H1 (cell line): ENCODE measurements at regions not wholly inside any gene's neighbourhood (a gene's known extent, or its start where the extent isn't known, plus 50 kb on each side); places are given as distances from the start of the nearest gene placed in this dataset.

Experiments
- CTCF ChIA-PET: fragments of 300-600 bp; sonication (Branson Sonifier 250); formaldehyde crosslinking; loops from one replicate; lab custom pipeline; 2021; ENCODE audit not compliant: partially characterized antibody; lab: Charles Lee
- POLR2A ChIA-PET: fragments of 300-600 bp; sonication (Branson Sonifier 250); formaldehyde crosslinking; loops from one replicate; lab custom pipeline; 2021; ENCODE audit warnings: inconsistent platforms; ENCODE audit not compliant: partially characterized antibody; lab: Charles Lee
- DNase-seq, 2 experiments: peaks; one replicate each; pipeline versions ENCODE4 v3.0.0 to v3.0.0-alpha.2; 2010 to 2022; ENCODE audit warnings: low spot score in 2 of 2, low read depth in 1 of 2, mixed read lengths in 1 of 2
- FAIRE-seq: peaks from 2 replicates; lab custom pipeline; 2011; peaks lifted over from hg19 to GRCh38; lab: Jason Lieb, UNC
- H2AFZ ChIP-seq: 2 replicates; pipeline ENCODE4 v1.8.1; 2012; ENCODE audit warnings: low read length, inconsistent platforms
- H2AK5ac ChIP-seq: 2 replicates; pipeline ENCODE4 v1.6.1; 2013; ENCODE audit warnings: low read depth, low read length
- H2BK120ac ChIP-seq: replicated peaks from 2 replicates; pipeline ENCODE3; 2013; ENCODE audit warnings: low read depth, low read length, inconsistent platforms
- H2BK12ac ChIP-seq: 2 replicates; pipeline ENCODE4 v1.6.1; 2013; ENCODE audit warnings: low read depth, low read length
- H2BK15ac ChIP-seq: 2 replicates; pipeline ENCODE4 v1.6.1; 2013; ENCODE audit warnings: low read length
- H2BK20ac ChIP-seq: 2 replicates; pipeline ENCODE4 v1.6.1; 2013; ENCODE audit warnings: low read length
- H2BK5ac ChIP-seq: 2 replicates; pipeline ENCODE4 v1.6.1; 2013; ENCODE audit warnings: low read depth, low read length
- H3K14ac ChIP-seq: 2 replicates; pipeline ENCODE4 v1.6.1; 2013; ENCODE audit warnings: inconsistent platforms; ENCODE audit not compliant: insufficient read length
- H3K18ac ChIP-seq: 2 replicates; pipeline ENCODE4 v1.6.1; 2013; ENCODE audit warnings: low read length; ENCODE audit errors: extremely low read depth
- H3K23ac ChIP-seq: 2 replicates; pipeline ENCODE4 v1.6.1; 2013; ENCODE audit warnings: inconsistent platforms; ENCODE audit not compliant: insufficient read length
- H3K23me2 ChIP-seq: 2 replicates; pipeline ENCODE4 v1.6.1; 2013; ENCODE audit warnings: low read depth, low read length
- H3K27ac ChIP-seq: 2 replicates; pipeline ENCODE4 v1.6.1; 2011; ENCODE audit warnings: low read depth, low read length, inconsistent platforms
- H3K27me3 ChIP-seq, 4 experiments: replicated peaks in 1 of 4; 1 replicate in 1 of 4; 2 replicates in 3 of 4; pipeline versions ENCODE4 v1.6.1 to v1.8.1; 2011 to 2013; ENCODE audit warnings: low read length in 3 of 4, mild to moderate bottlenecking in 3 of 4, inconsistent platforms in 2 of 4, mixed read lengths in 2 of 4, moderate library complexity in 1 of 4; ENCODE audit not compliant: control insufficient read depth in 3 of 4, insufficient read depth in 3 of 4; ENCODE audit errors: extremely low read depth in 1 of 4
- H3K36me3 ChIP-seq, 4 experiments: 2 replicates each; pipeline versions ENCODE4 v1.6.1 to v1.8.1; 2011 to 2013; ENCODE audit warnings: mild to moderate bottlenecking in 4 of 4, low read length in 3 of 4, moderate library complexity in 2 of 4, control low read depth in 1 of 4, inconsistent platforms in 1 of 4; ENCODE audit not compliant: insufficient read depth in 4 of 4, control insufficient read depth in 2 of 4
- H3K4ac ChIP-seq: replicated peaks from 2 replicates; pipeline ENCODE3; 2013; ENCODE audit warnings: low read length, low read depth, mixed read lengths, inconsistent platforms; ENCODE audit not compliant: insufficient read length
- H3K4me1 ChIP-seq, 4 experiments: replicated peaks in 1 of 4; 1 replicate in 1 of 4; 2 replicates in 3 of 4; pipeline versions ENCODE4 v1.6.1 to v1.8.1; 2011 to 2013; ENCODE audit warnings: low read length in 3 of 4, inconsistent platforms in 2 of 4, mixed read lengths in 1 of 4; ENCODE audit not compliant: insufficient read depth in 4 of 4, control insufficient read depth in 3 of 4
- H3K4me2 ChIP-seq, 2 experiments: 2 replicates each; pipeline versions ENCODE4 v1.6.1 to v1.8.1; 2011 to 2013; ENCODE audit warnings: low read depth in 2 of 2, low read length in 2 of 2, control low read depth in 1 of 2, inconsistent platforms in 1 of 2, mild to moderate bottlenecking in 1 of 2; ENCODE audit not compliant: insufficient read depth in 1 of 2
- H3K4me3 ChIP-seq, 4 experiments: fragments of 200-600, 300-600 bp in 1 of 4; sonication (generic), shearing (Covaris generic), sonication (Bioruptor Twin) in 1 of 4; 2 replicates each; pipeline versions ENCODE4 v1.5.1 to v1.8.1; 2011 to 2016; ENCODE audit warnings: low read length in 4 of 4, low read depth in 3 of 4, control low read depth in 2 of 4, inconsistent platforms in 2 of 4, mild to moderate bottlenecking in 2 of 4, mixed read lengths in 1 of 4, moderate library complexity in 1 of 4; ENCODE audit not compliant: insufficient read depth in 2 of 4; ENCODE audit errors: extremely low read depth in 1 of 4
- H3K56ac ChIP-seq: replicated peaks from 2 replicates; pipeline ENCODE3; 2013; ENCODE audit warnings: low read depth, mild to moderate bottlenecking, mixed read lengths, low read length, inconsistent platforms; ENCODE audit not compliant: insufficient read length
- H3K79me1 ChIP-seq: 2 replicates; pipeline ENCODE4 v1.6.1; 2013; ENCODE audit warnings: low read depth, low read length, control low read depth
- H3K79me2 ChIP-seq, 2 experiments: 2 replicates each; pipeline versions ENCODE4 v1.6.1 to v1.8.1; 2012 to 2013; ENCODE audit warnings: low read length in 2 of 2, mild to moderate bottlenecking in 2 of 2, inconsistent platforms in 1 of 2; ENCODE audit not compliant: insufficient read depth in 2 of 2, control insufficient read depth in 1 of 2
- H3K9ac ChIP-seq, 4 experiments: replicated peaks in 1 of 4; 1 replicate in 1 of 4; 2 replicates in 3 of 4; pipeline versions ENCODE4 v1.6.1 to v1.8.1; 2011 to 2013; ENCODE audit warnings: low read depth in 3 of 4, low read length in 3 of 4, control low read depth in 2 of 4, mild to moderate bottlenecking in 2 of 4, moderate library complexity in 2 of 4, inconsistent platforms in 1 of 4; ENCODE audit errors: extremely low read depth in 1 of 4
- H3K9me3 ChIP-seq, 2 experiments: 2 replicates each; pipeline versions ENCODE4 v1.6.1 to v1.8.1; 2012 to 2013; ENCODE audit warnings: mild to moderate bottlenecking in 2 of 2, moderate library complexity in 2 of 2, control low read depth in 1 of 2, inconsistent platforms in 1 of 2, low read depth in 1 of 2, low read length in 1 of 2, mixed read lengths in 1 of 2; ENCODE audit not compliant: insufficient read depth in 2 of 2
- H4K20me1 ChIP-seq, 2 experiments: replicated peaks in 1 of 2; 2 replicates each; pipeline versions ENCODE3 to v1.8.1; 2011 to 2013; ENCODE audit warnings: inconsistent platforms in 2 of 2, low read length in 2 of 2, mild to moderate bottlenecking in 1 of 2; ENCODE audit not compliant: insufficient read depth in 2 of 2, control insufficient read depth in 1 of 2
- H4K5ac ChIP-seq: 2 replicates; pipeline ENCODE4 v1.6.1; 2013; ENCODE audit warnings: low read length, low read depth, mixed read lengths, inconsistent platforms; ENCODE audit not compliant: insufficient read length
- H4K8ac ChIP-seq: 2 replicates; pipeline ENCODE4 v1.8.0; 2013; ENCODE audit warnings: mild to moderate bottlenecking, moderate library complexity, low read length, inconsistent platforms; ENCODE audit not compliant: insufficient read depth; ENCODE audit errors: extremely low read depth
- H4K91ac ChIP-seq: replicated peaks from 2 replicates; pipeline ENCODE3; 2013; ENCODE audit warnings: low read length, mixed read lengths, inconsistent platforms; ENCODE audit not compliant: insufficient read length
- CBX8 ChIP-seq: fragments of 300-800, 300-1000 bp; sonication (generic); IDR thresholded peaks from 2 replicates; pipeline ENCODE4 v1.7.1; 2016; ENCODE audit warnings: low read depth, low read length, borderline replicate concordance
- MAFK ChIP-seq: IDR thresholded peaks from 2 replicates; pipeline ENCODE4 v1.6.1; 2012; ENCODE audit warnings: low read depth, mild to moderate bottlenecking, improper control_type of control experiment, low read length
- RAD21 ChIP-seq, 2 experiments: IDR thresholded peaks in 1 of 2; conservative IDR thresholded peaks in 1 of 2; 2 replicates each; pipeline ENCODE4 v1.6.1; 2011; ENCODE audit warnings: low read depth in 2 of 2, low read length in 2 of 2, improper control_type of control experiment in 1 of 2, inconsistent platforms in 1 of 2, mild to moderate bottlenecking in 1 of 2, moderate library complexity in 1 of 2
- RBBP5 ChIP-seq: IDR thresholded peaks from 2 replicates; pipeline ENCODE4 v1.7.1; 2012; ENCODE audit warnings: low read depth, mild to moderate bottlenecking, inconsistent platforms, low read length, moderate library complexity, borderline replicate concordance
- TBP ChIP-seq: IDR thresholded peaks from 2 replicates; pipeline ENCODE4 v1.6.1; 2011; ENCODE audit warnings: low read depth, low read length, improper control_type of control experiment
- WGBS, 2 experiments: shearing (Covaris generic) in 1 of 2; methylation state at CpG; one replicate each; pipeline versions ENCODE4 v1.1.6 to v1.1.7; 2013 to 2015; ENCODE audit warnings: low lambda C conversion rate in 2 of 2, mixed read lengths in 2 of 2, inconsistent platforms in 1 of 2, low coverage in 1 of 2, missing lambda C conversion rate in 1 of 2; ENCODE audit not compliant: insufficient replicate concordance in 2 of 2, insufficient coverage in 1 of 2, insufficient read length in 1 of 2; ENCODE audit errors: extremely low coverage in 1 of 2, missing lambda C conversion rate in 1 of 2; 5-methylcytosine and 5-hydroxymethylcytosine counted together
- TF ChIP-seq, protein P1 (sequence below), 3 experiments: IDR thresholded peaks; 1 replicate in 2 of 3; 2 replicates in 1 of 3; pipeline versions ENCODE4 v1.5.1 to v1.6.1; 2011; ENCODE audit warnings: low read length in 3 of 3, mild to moderate bottlenecking in 3 of 3, inconsistent platforms in 2 of 3, low read depth in 1 of 3, moderate library complexity in 1 of 3; ENCODE audit not compliant: insufficient read depth in 1 of 3; ENCODE audit errors: control extremely low read depth in 1 of 3

DNA sequence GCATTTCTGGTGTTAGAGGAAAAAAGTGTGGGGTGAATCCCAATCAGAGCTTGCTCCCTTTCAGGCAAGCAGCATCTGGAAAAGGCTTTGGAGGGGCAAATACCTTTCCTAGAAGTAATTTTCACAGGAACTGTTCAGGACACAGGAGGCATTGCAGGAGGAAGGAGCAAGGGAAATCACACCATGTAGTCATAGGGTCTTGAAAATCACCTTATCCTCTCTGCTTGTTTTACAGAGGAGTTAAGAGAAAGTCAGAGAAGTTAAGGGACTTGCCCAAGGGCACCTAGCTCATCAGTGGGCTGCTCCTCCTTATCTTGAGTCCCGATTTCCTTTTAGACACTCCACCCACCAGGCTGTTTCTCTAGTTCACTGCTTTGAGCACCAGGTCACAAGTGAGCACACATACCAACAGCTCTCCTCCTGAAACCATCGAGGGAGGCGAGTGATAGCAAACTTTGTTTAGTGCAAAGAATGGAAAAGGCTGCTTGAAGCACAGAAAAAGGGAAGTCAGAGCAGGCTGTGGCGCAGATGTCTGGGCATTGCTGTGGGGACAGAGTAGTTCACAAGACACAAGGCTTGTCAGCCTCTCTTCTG, 89.2 kb upstream of the CXCR4 start:
- POLR2A ChIA-PET, result no interaction called here
- no peak overlapping the region for H3K4me2 ChIP-seq
- H2AK5ac ChIP-seq, result no peak overlapping the region
- H3K23ac ChIP-seq, result no peak overlapping the region
- no peak for DNase-seq
- no peaks in the 10 kb centered on the region for H3K4me1 ChIP-seq
- no peaks in the 10 kb centered on the region for H4K20me1 ChIP-seq
- H2AFZ ChIP-seq, result no peak overlapping the region
- CTCF ChIA-PET, result interaction anchor here (1.0 to 1.2 kb wide), 2 partner anchors 153 to 177 kb away, joined by 3 read pairs; no protein-coding TSS in a partner anchor
- H2BK12ac ChIP-seq, result no peak overlapping the region
- no peak overlapping the region for H3K56ac ChIP-seq
- no peak overlapping the region for H3K4ac ChIP-seq
- no peak overlapping the region for H2BK5ac ChIP-seq
- H3K79me2 ChIP-seq, result no peaks in the 10 kb centered on the region
- H2BK20ac ChIP-seq, result no peak overlapping the region
- no peaks in the 10 kb centered on the region for H3K23me2 ChIP-seq
- H3K27ac ChIP-seq, result no peak overlapping the region
- H4K91ac ChIP-seq, result no peak overlapping the region
- no peaks in the 10 kb centered on the region for H3K27me3 ChIP-seq
- no peak overlapping the region for H4K5ac ChIP-seq
- no peak overlapping the region for H3K9ac ChIP-seq
- FAIRE-seq, result no peak
- no peak overlapping the region for H3K14ac ChIP-seq
- H3K36me3 ChIP-seq, result no peaks in the 10 kb centered on the region
- H3K79me1 ChIP-seq, result no peaks in the 10 kb centered on the region
- H3K18ac ChIP-seq, result no peak overlapping the region
- no peak overlapping the region for H2BK15ac ChIP-seq
- no peak overlapping the region for H3K4me3 ChIP-seq
- H2BK120ac ChIP-seq, result no peak overlapping the region
- H3K9me3 ChIP-seq, result 0 out of 4 replicates have a peak, but pooled peaks cover 0 to 1% of the 10 kb centered on the region in 2 experiments
- no peak overlapping the region for H4K8ac ChIP-seq
- TF ChIP-seq, protein P1, sequence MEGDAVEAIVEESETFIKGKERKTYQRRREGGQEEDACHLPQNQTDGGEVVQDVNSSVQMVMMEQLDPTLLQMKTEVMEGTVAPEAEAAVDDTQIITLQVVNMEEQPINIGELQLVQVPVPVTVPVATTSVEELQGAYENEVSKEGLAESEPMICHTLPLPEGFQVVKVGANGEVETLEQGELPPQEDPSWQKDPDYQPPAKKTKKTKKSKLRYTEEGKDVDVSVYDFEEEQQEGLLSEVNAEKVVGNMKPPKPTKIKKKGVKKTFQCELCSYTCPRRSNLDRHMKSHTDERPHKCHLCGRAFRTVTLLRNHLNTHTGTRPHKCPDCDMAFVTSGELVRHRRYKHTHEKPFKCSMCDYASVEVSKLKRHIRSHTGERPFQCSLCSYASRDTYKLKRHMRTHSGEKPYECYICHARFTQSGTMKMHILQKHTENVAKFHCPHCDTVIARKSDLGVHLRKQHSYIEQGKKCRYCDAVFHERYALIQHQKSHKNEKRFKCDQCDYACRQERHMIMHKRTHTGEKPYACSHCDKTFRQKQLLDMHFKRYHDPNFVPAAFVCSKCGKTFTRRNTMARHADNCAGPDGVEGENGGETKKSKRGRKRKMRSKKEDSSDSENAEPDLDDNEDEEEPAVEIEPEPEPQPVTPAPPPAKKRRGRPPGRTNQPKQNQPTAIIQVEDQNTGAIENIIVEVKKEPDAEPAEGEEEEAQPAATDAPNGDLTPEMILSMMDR (IDR thresholded peaks at IDR 0.05; ENCODE audit: control extremely low read depth in 1 of 3, insufficient read depth in 1 of 3, low read depth in 1 of 3, low read length in 3 of 3), result no peak
- TF ChIP-seq MAFK (no peak), TBP (no peak), CBX8 (no peak), RAD21 (IDR thresholded peaks at IDR 0.05 in 1 of 2, conservative IDR thresholded peaks at IDR 0.05 in 1 of 2; ENCODE audit: low read depth in 2 of 2, low read length in 2 of 2) (no peak), RBBP5 (no peak)
- TF ChIP-seq, all 59 proteins: peak for 0
- WGBS, 2 experiments, result 88% methylated on average over 4 of the region's 4 CpGs; no CpG with 5 or more reads in 1 of the 2 experiments
